IPS-18a (cell line): ENCODE measurements at regions not wholly inside any gene's neighbourhood (a gene's known extent, or its start where the extent isn't known, plus 50 kb on each side); places are given as distances from the start of the nearest gene placed in this dataset.

ENCODE experiments used
- H3K27ac ChIP-seq: one replicate; pipeline ENCODE4 v1.5.1; 2013; ENCODE audit warnings: low read length
- H3K27me3 ChIP-seq: one replicate; pipeline ENCODE4 v1.6.1; 2013; ENCODE audit warnings: mild to moderate bottlenecking, low read length; ENCODE audit not compliant: control insufficient read depth, insufficient read depth
- H3K36me3 ChIP-seq: one replicate; pipeline ENCODE4 v1.6.1; 2013; ENCODE audit warnings: low read depth, low read length; ENCODE audit not compliant: control insufficient read depth
- H3K4me1 ChIP-seq: one replicate; pipeline ENCODE4 v1.6.1; 2013; ENCODE audit warnings: low read depth, low read length; ENCODE audit not compliant: control insufficient read depth
- H3K4me3 ChIP-seq: one replicate; pipeline ENCODE4 v1.5.1; 2013; ENCODE audit warnings: low read length
- H3K9ac ChIP-seq: one replicate; pipeline ENCODE4 v1.6.1; 2013; ENCODE audit warnings: mild to moderate bottlenecking, low read length, moderate library complexity
- H3K9me3 ChIP-seq: one replicate; pipeline ENCODE4 v1.6.1; 2013; ENCODE audit warnings: low read depth, low read length; ENCODE audit not compliant: control insufficient read depth

- H3K4me3 ChIP-seq, result no peak overlapping the region
- H3K4me1 ChIP-seq, result no peaks in the 10 kb centered on the region
- peaks cover 12% of the 10 kb centered on the region for H3K9me3 ChIP-seq
- no peak overlapping the region for H3K9ac ChIP-seq
- H3K27me3 ChIP-seq, result no peaks in the 10 kb centered on the region
- H3K36me3 ChIP-seq, result no peaks in the 10 kb centered on the region
- no peak overlapping the region for H3K27ac ChIP-seq
These were observed 114.1 kb upstream of the PPP2R3A start for GRCh38 chr3:135851201-135852081.

- Histone ChIP-seq H3K4me3 (no peak overlapping the region), H3K27me3 (no peaks in the 10 kb centered on the region), H3K9me3 (peaks cover 2% of the 10 kb centered on the region)
These were observed 111.5 kb upstream of the PPP2R3A start for GRCh38 chr3:135853981-135854380.

GRCh38 chr3:135860761-135861160 lies 104.8 kb upstream of the PPP2R3A start:
- H3K9me3 ChIP-seq, result no peaks in the 10 kb centered on the region
- H3K9ac ChIP-seq, result no peak overlapping the region
- no peaks in the 10 kb centered on the region for H3K4me1 ChIP-seq
- no peak overlapping the region for H3K27ac ChIP-seq
- H3K4me3 ChIP-seq, result no peak overlapping the region
- H3K27me3 ChIP-seq, result no peaks in the 10 kb centered on the region
- H3K36me3 ChIP-seq, result no peaks in the 10 kb centered on the region

More at GRCh38 chr3:135853981-135854380, 111.5 kb upstream of the PPP2R3A start:
- Histone ChIP-seq H3K9ac (no peak overlapping the region), H3K27ac (no peak overlapping the region), H3K4me1 (no peaks in the 10 kb centered on the region), H3K36me3 (no peaks in the 10 kb centered on the region)

- Histone ChIP-seq H3K4me1 (no peaks in the 10 kb centered on the region), H3K9ac (no peak overlapping the region), H3K36me3 (no peaks in the 10 kb centered on the region), H3K4me3 (no peak overlapping the region), H3K27me3 (no peaks in the 10 kb centered on the region), H3K27ac (no peak overlapping the region), H3K9me3 (no peaks in the 10 kb centered on the region)
These were observed 103.2 kb upstream of the PPP2R3A start for GRCh38 chr3:135862361-135862760.

GRCh38 chr3:135864060-135864459 lies 101.5 kb upstream of the PPP2R3A start:
- H3K9ac ChIP-seq, result no peak overlapping the region
- no peak overlapping the region for H3K27ac ChIP-seq
- H3K9me3 ChIP-seq, result no peaks in the 10 kb centered on the region
- no peaks in the 10 kb centered on the region for H3K36me3 ChIP-seq
- no peaks in the 10 kb centered on the region for H3K27me3 ChIP-seq
- H3K4me1 ChIP-seq, result no peaks in the 10 kb centered on the region
- no peak overlapping the region for H3K4me3 ChIP-seq

GRCh38 chr3:135865085-135865484 lies 100.4 kb upstream of the PPP2R3A start:
- no peaks in the 10 kb centered on the region for H3K4me1 ChIP-seq
- no peak overlapping the region for H3K4me3 ChIP-seq
- no peaks in the 10 kb centered on the region for H3K9me3 ChIP-seq
- no peaks in the 10 kb centered on the region for H3K36me3 ChIP-seq
- H3K27ac ChIP-seq, result no peak overlapping the region
- no peak overlapping the region for H3K9ac ChIP-seq
- no peaks in the 10 kb centered on the region for H3K27me3 ChIP-seq

- Histone ChIP-seq H3K4me3 (no peak overlapping the region), H3K9ac (no peak overlapping the region), H3K27me3 (no peaks in the 10 kb centered on the region), H3K27ac (no peak overlapping the region), H3K36me3 (no peaks in the 10 kb centered on the region), H3K4me1 (no peaks in the 10 kb centered on the region), H3K9me3 (no peaks in the 10 kb centered on the region)
These were observed 100.0 kb upstream of the PPP2R3A start for GRCh38 chr3:135865553-135865952.

DNA sequence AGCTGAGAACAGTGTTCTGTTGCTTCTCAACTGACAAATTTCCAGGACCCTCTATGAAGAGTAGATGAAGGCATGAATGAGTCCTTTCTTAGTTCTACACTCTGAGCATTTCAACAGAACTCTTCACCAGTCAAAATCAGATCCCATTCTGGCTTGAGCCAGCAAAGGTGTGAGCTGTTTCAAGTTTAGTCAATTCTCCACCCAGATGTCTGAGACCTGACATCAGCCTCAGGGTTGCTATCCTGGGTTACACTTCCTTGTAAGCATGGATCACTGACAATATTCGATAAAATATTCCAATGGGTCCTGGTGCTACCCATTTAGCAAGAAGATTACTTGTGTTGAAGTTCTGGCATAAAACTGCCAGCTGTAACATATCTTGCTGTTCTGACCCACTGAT lies 97.6 kb upstream of the PPP2R3A start:
- Histone ChIP-seq H3K4me3 (no peak overlapping the region), H3K36me3 (no peaks in the 10 kb centered on the region), H3K9me3 (no peaks in the 10 kb centered on the region), H3K9ac (no peak overlapping the region), H3K27me3 (no peaks in the 10 kb centered on the region), H3K4me1 (no peaks in the 10 kb centered on the region), H3K27ac (no peak overlapping the region)

- no peak overlapping the region for H3K9ac ChIP-seq
- H3K9me3 ChIP-seq, result no peaks in the 10 kb centered on the region
- no peak overlapping the region for H3K27ac ChIP-seq
- no peaks in the 10 kb centered on the region for H3K4me1 ChIP-seq
- H3K27me3 ChIP-seq, result no peaks in the 10 kb centered on the region
- H3K36me3 ChIP-seq, result no peaks in the 10 kb centered on the region
- no peak overlapping the region for H3K4me3 ChIP-seq
These were observed 96.7 kb upstream of the PPP2R3A start for GRCh38 chr3:135868801-135869200.

DNA sequence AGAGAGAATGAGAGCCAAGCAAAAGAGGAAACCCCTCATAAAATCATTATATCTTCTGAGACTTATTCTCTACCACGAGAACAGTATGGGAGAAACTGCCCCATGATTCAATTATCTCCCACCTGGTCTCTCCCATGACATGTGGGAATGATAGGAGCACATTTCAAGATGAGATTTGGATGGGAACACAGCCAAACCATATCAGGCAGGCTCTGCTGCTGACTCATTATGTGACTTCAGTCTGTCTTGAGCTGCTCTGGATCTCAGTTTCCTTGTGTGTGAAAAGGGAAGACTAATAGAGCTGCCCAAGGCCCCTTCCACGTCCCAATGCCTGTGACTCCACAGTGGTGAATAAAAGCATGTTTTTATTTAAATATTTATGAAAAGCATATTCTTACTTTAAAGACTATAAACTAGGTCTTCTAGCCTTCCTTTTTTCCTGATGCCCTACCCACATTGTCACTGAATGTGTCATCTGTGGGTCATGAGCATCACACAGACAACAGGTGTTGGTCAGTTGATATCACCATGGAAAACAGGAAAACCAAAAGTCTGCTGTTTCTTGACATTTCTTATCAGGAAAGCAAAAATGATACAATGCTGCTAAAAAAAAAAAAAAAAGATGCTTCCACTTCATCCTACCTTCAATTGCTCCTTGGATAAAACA lies 96.0 kb upstream of the PPP2R3A start:
- Histone ChIP-seq H3K4me3 (no peak overlapping the region), H3K27ac (no peak overlapping the region), H3K36me3 (no peaks in the 10 kb centered on the region), H3K9me3 (peaks cover 4% of the 10 kb centered on the region), H3K9ac (no peak overlapping the region), H3K4me1 (no peaks in the 10 kb centered on the region), H3K27me3 (no peaks in the 10 kb centered on the region)

DNA sequence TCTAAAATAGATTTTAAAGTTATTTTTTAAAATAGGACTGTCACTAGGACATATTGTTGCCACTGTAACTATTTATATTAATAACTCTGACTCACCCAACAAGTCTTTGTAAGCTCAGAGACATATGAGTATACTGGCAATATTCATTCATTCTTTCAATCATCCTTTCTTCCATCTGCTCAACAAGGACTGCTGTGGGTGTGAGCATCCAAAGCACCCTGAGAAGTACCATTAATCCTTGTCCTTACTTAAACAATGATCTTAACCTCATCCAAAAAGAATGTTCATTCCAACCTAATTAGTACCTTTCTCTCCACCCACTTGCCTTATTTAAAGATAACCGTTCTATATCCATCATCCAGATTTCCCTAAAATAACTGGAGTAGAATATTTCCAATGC lies 94.2 kb upstream of the PPP2R3A start:
- H3K27me3 ChIP-seq, result no peaks in the 10 kb centered on the region
- H3K36me3 ChIP-seq, result no peaks in the 10 kb centered on the region
- no peak overlapping the region for H3K4me3 ChIP-seq
- peaks cover 4% of the 10 kb centered on the region for H3K9me3 ChIP-seq
- no peaks in the 10 kb centered on the region for H3K4me1 ChIP-seq
- H3K27ac ChIP-seq, result no peak overlapping the region
- no peak overlapping the region for H3K9ac ChIP-seq

DNA sequence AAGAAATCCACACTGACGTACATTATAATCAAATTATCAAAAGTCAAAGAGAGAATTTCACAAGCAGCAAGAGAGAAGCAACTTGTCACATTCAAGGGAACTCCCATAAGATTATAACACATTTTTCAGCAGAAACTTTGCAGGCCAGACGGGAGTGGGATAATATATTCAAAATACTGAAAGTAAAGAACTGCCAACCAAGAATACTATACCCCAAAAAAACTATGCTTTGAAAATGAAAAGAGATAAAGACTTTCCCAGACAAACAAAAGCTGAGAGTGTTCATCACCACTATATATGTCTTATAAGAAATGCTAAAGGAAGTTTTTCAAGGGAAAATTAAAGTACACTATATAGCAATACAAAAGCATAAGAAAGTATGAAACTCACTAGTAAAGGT lies 91.5 kb upstream of the PPP2R3A start:
- H3K27ac ChIP-seq, result no peak overlapping the region
- no peak overlapping the region for H3K9ac ChIP-seq
- H3K36me3 ChIP-seq, result no peaks in the 10 kb centered on the region
- no peaks in the 10 kb centered on the region for H3K27me3 ChIP-seq
- H3K9me3 ChIP-seq, result peaks cover 4% of the 10 kb centered on the region
- H3K4me3 ChIP-seq, result no peak overlapping the region
- H3K4me1 ChIP-seq, result no peaks in the 10 kb centered on the region
